GM23338 (cell line): ENCODE measurements at regions not wholly inside any gene's neighbourhood (a gene's known extent, or its start where the extent isn't known, plus 50 kb on each side); places are given as distances from the start of the nearest gene placed in this dataset.

Source experiments
- ATAC-seq: fragments of 200-7000 bp; cut with Tn5 transposase; 3 replicates; pipeline ENCODE4 v1.9.1; 2020
- DNase-seq: peaks from one replicate; pipeline ENCODE4 v3.0.0-alpha.2; 2015; ENCODE audit warnings: low spot score
- H2AFZ ChIP-seq: fragments of 200-600 bp; sonication (generic); 2 replicates; pipeline ENCODE4 v1.8.0; 2016; ENCODE audit warnings: antibody characterized with exemption, mild to moderate bottlenecking, moderate library complexity
- H3F3A ChIP-seq: fragments of 200-600 bp; sonication (generic); replicated peaks from 2 replicates; pipeline ENCODE4 v1.8.0; 2017; ENCODE audit warnings: antibody characterized with exemption, mixed run types, low read depth
- H3K27ac ChIP-seq: fragments of 200-600 bp; sonication (generic); 2 replicates; pipeline ENCODE4 v1.6.1; 2016; ENCODE audit warnings: low read depth
- H3K27me3 ChIP-seq: fragments of 200-600 bp; sonication (generic); 2 replicates; pipeline ENCODE4 v1.8.0; 2016; ENCODE audit warnings: mild to moderate bottlenecking, mixed run types, moderate library complexity; ENCODE audit not compliant: insufficient read depth
- H3K36me3 ChIP-seq: fragments of 200-600 bp; sonication (generic); 2 replicates; pipeline ENCODE4 v1.8.0; 2016; ENCODE audit warnings: mild to moderate bottlenecking; ENCODE audit not compliant: insufficient read depth
- H3K4me1 ChIP-seq: fragments of 200-600 bp; sonication (generic); 2 replicates; pipeline ENCODE4 v1.8.0; 2016; ENCODE audit warnings: mild to moderate bottlenecking, moderate library complexity; ENCODE audit not compliant: insufficient read depth
- H3K4me2 ChIP-seq: fragments of 200-600 bp; sonication (generic); 2 replicates; pipeline ENCODE4 v1.7.1; 2017; ENCODE audit warnings: mixed run types
- H3K4me3 ChIP-seq: fragments of 200-600 bp; sonication (generic); 2 replicates; pipeline ENCODE4 v1.6.1; 2016; ENCODE audit warnings: mixed run types
- H3K79me2 ChIP-seq: fragments of 200-600 bp; sonication (generic); replicated peaks from 2 replicates; pipeline ENCODE4 v1.8.0; 2017; ENCODE audit warnings: mild to moderate bottlenecking; ENCODE audit not compliant: insufficient read depth
- H3K9me2 ChIP-seq: fragments of 200-600 bp; sonication (generic); 2 replicates; pipeline ENCODE4 v1.8.0; 2017; ENCODE audit not compliant: insufficient read depth
- H4K20me1 ChIP-seq: fragments of 200-600 bp; sonication (generic); replicated peaks from 2 replicates; pipeline ENCODE4 v1.8.0; 2017; ENCODE audit warnings: mild to moderate bottlenecking; ENCODE audit not compliant: insufficient read depth
- H3K27ac Mint-ChIP-seq: 2 replicates; pipeline ENCODE4 v1.8.0; 2020; ENCODE audit warnings: inconsistent platforms, mild to moderate bottlenecking, moderate library complexity, mixed read lengths
- H3K27me3 Mint-ChIP-seq: 3 replicates; pipeline ENCODE4 v1.8.0; 2022; ENCODE audit warnings: low read depth, mild to moderate bottlenecking, moderate library complexity, mixed read lengths, inconsistent platforms; ENCODE audit not compliant: insufficient read depth, poor library complexity
- H3K36me3 Mint-ChIP-seq: 3 replicates; pipeline ENCODE4 v1.8.0; 2021; ENCODE audit warnings: low read depth, mild to moderate bottlenecking, inconsistent platforms, moderate library complexity, mixed read lengths
- H3K4me1 Mint-ChIP-seq: 3 replicates; pipeline ENCODE4 v1.8.0; 2020; ENCODE audit warnings: mild to moderate bottlenecking, inconsistent platforms, mixed read lengths
- H3K4me3 Mint-ChIP-seq: 3 replicates; pipeline ENCODE4 v1.8.0; 2021; ENCODE audit warnings: moderate library complexity, mild to moderate bottlenecking, inconsistent platforms, mixed read lengths
- H3K9me3 Mint-ChIP-seq: 3 replicates; pipeline ENCODE4 v1.8.0; 2020; ENCODE audit warnings: moderate library complexity, mild to moderate bottlenecking, inconsistent platforms, mixed read lengths
- CREB1 ChIP-seq: fragments of 250-450 bp; sonication (Bioruptor Pico); IDR thresholded peaks from 2 replicates; pipeline ENCODE4 v1.5.0; 2020; ENCODE audit warnings: low read depth, mild to moderate bottlenecking, moderate library complexity
- CTCF ChIP-seq, 2 experiments: fragments of 200-600 bp in 1 of 2; sonication (generic) in 1 of 2; conservative IDR thresholded peaks; 2 replicates each; pipeline versions ENCODE4 v1.5.1 to v1.6.1; 2016 to 2017; ENCODE audit warnings: antibody characterized with exemption in 2 of 2, low read depth in 2 of 2, mild to moderate bottlenecking in 2 of 2, moderate library complexity in 1 of 2
- ETS1 ChIP-seq: IDR thresholded peaks from 2 replicates; pipeline ENCODE4 v1.6.1; 2016; ENCODE audit warnings: antibody characterized with exemption
- EZH2 ChIP-seq: fragments of 200-600 bp; sonication (generic); IDR thresholded peaks from one replicate; pipeline ENCODE4 v1.8.0; 2017; ENCODE audit warnings: antibody characterized with exemption, mild to moderate bottlenecking, low read depth; ENCODE audit not compliant: unreplicated experiment
- EZH2phosphoT487 ChIP-seq: fragments of 200-600 bp; sonication (generic); IDR thresholded peaks from one replicate; pipeline ENCODE4 v1.8.1; 2018; ENCODE audit warnings: antibody characterized with exemption; ENCODE audit not compliant: unreplicated experiment
- JUNB ChIP-seq: IDR thresholded peaks from one replicate; pipeline ENCODE4 v1.6.1; 2016; ENCODE audit warnings: antibody characterized with exemption; ENCODE audit not compliant: unreplicated experiment
- NANOG ChIP-seq: IDR thresholded peaks from 2 replicates; pipeline ENCODE4 v1.6.1; 2016; ENCODE audit warnings: antibody characterized with exemption, borderline replicate concordance
- POLR2AphosphoS5 ChIP-seq: IDR thresholded peaks from 2 replicates; pipeline ENCODE4 v1.6.1; 2016; ENCODE audit warnings: antibody characterized with exemption, low read depth
- REST ChIP-seq: IDR thresholded peaks from one replicate; pipeline ENCODE4 v1.6.1; 2018; ENCODE audit warnings: antibody characterized with exemption; ENCODE audit not compliant: unreplicated experiment
- STAT1 ChIP-seq: IDR thresholded peaks from one replicate; pipeline ENCODE4 v1.6.1; 2016; ENCODE audit warnings: antibody characterized with exemption; ENCODE audit not compliant: unreplicated experiment
- ZNF114 ChIP-seq: fragments of 250-450 bp; sonication (Bioruptor Pico); IDR thresholded peaks from 2 replicates; pipeline ENCODE4 v1.5.0; 2020; ENCODE audit warnings: mild to moderate bottlenecking, moderate library complexity
- ZNF331 ChIP-seq: fragments of 250-450 bp; sonication (Bioruptor Pico); IDR thresholded peaks from 2 replicates; pipeline ENCODE4 v1.5.0; 2020; ENCODE audit warnings: low read depth, mild to moderate bottlenecking, moderate library complexity
- ZNF462 ChIP-seq: fragments of 250-450 bp; sonication (Bioruptor Pico); IDR thresholded peaks from 2 replicates; pipeline ENCODE4 v1.5.0; 2020; ENCODE audit warnings: mild to moderate bottlenecking, moderate library complexity

DNA sequence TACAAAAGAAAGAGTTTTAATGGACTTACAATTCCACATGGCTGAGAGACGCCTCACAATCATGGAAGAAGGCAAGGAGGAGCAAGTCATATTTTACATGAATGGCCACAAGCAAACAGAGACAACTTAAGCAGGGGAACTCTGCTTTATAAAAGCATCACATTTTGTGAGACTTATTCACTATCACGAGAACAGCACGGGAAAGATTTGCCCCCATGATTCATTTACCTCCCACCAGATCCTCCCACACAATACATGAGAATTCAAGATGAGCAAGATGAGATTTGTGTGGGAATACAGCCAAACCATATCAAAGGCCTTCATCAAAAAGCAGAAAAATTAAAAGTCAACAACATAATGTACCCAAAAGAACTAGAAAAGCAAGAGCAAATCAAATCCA, 111.0 kb upstream of the RPRM start:
- no peak for TF ChIP-seq STAT1
- TF ChIP-seq ZNF331 (CRISPR knock-in tag), result no peak
- no peak for TF ChIP-seq JUNB
- no peak for TF ChIP-seq ZNF114 (CRISPR knock-in tag)
- TF ChIP-seq NANOG, result no peak
- TF ChIP-seq EZH2, result no peak
- TF ChIP-seq ZNF462 (CRISPR knock-in tag), result no peak
- no peak for TF ChIP-seq CTCF (conservative IDR thresholded peaks at IDR 0.05; ENCODE audit: low read depth in 2 of 2)
- TF ChIP-seq ETS1, result no peak
- TF ChIP-seq REST, result no peak
- TF ChIP-seq CREB1, result no peak
- TF ChIP-seq POLR2AphosphoS5, result no peak
- no peak for TF ChIP-seq EZH2phosphoT487
- Histone ChIP-seq H3K4me3 (no peak overlapping the region), H3K4me1 (no peaks in the 10 kb centered on the region), H3K27ac (no peak overlapping the region), H3K27me3 (no peaks in the 10 kb centered on the region), H4K20me1 (no peaks in the 10 kb centered on the region), H3K4me2 (no peak overlapping the region), H3K79me2 (no peaks in the 10 kb centered on the region), H3K36me3 (no peaks in the 10 kb centered on the region), H3K9me2 (no peaks in the 10 kb centered on the region), H3F3A (no peaks in the 10 kb centered on the region), H2AFZ (no peak overlapping the region)
- Mint-ChIP-seq H3K4me1 (peaks cover 4% of the 10 kb centered on the region; the same call in 2 of the 3 replicates), H3K36me3 (peaks cover 39% of the 10 kb centered on the region), H3K27ac (no peak overlapping the region), H3K9me3 (peaks cover 66% of the 10 kb centered on the region), H3K4me3 (no peak overlapping the region), H3K27me3 (peaks cover 6% of the 10 kb centered on the region)
- ATAC-seq (no peak), DNase-seq (no peak)
